IMR-90 (cell line): ENCODE measurements at regions not wholly inside any gene's neighbourhood (a gene's known extent, or its start where the extent isn't known, plus 50 kb on each side); places are given as distances from the start of the nearest gene placed in this dataset.

Experiments used
- ATAC-seq: fragments of 200-7000 bp; cut with Tn5 transposase; 2 replicates; pipeline ENCODE4 v1.9.1; 2020; ENCODE audit warnings: low read depth, mild to moderate bottlenecking, moderate library complexity
- BruUV-seq: library from RNA; stranded (reverse); fragments of 400-500 nt; replicated peaks from 2 replicates; lab custom pipeline; 2021; lab: Mats Ljungman, UMichigan
- CTCF ChIA-PET: fragments of 300-600 bp; formaldehyde crosslinking; extraction: SDS; loops from one replicate; lab custom pipeline; 2021; ENCODE audit warnings: antibody characterized with exemption; lab: Yijun Ruan, JAX
- POLR2A ChIA-PET: fragments of 300-600 bp; sonication (Branson Sonifier 250); formaldehyde crosslinking; loops from one replicate; lab custom pipeline; 2022; ENCODE audit warnings: antibody characterized with exemption; ENCODE audit not compliant: unreplicated experiment; lab: Charles Lee
- DNase-seq: peaks from one replicate; pipeline ENCODE4 v3.0.0; 2013
- H2AFZ ChIP-seq: replicated peaks from 2 replicates; pipeline ENCODE3; 2013; ENCODE audit warnings: low read length, mild to moderate bottlenecking; ENCODE audit not compliant: poor library complexity
- H2AK5ac ChIP-seq: 2 replicates; pipeline ENCODE4 v1.6.1; 2013; ENCODE audit warnings: low read depth, low read length, inconsistent platforms
- H2AK9ac ChIP-seq: replicated peaks from 2 replicates; pipeline ENCODE3; 2013; ENCODE audit warnings: mild to moderate bottlenecking, low read depth, low read length, moderate library complexity; ENCODE audit not compliant: poor library complexity
- H2BK120ac ChIP-seq: 2 replicates; pipeline ENCODE4 v1.6.1; 2013; ENCODE audit warnings: low read depth, low read length, inconsistent platforms
- H2BK15ac ChIP-seq: 3 replicates; pipeline ENCODE4 v1.6.1; 2013; ENCODE audit warnings: low read depth, low read length, inconsistent platforms
- H2BK20ac ChIP-seq: 2 replicates; pipeline ENCODE4 v1.6.1; 2013; ENCODE audit warnings: low read depth, mild to moderate bottlenecking, inconsistent platforms, low read length, moderate library complexity
- H2BK5ac ChIP-seq: 2 replicates; pipeline ENCODE4 v1.6.1; 2013; ENCODE audit warnings: mild to moderate bottlenecking, low read depth, low read length, inconsistent platforms; ENCODE audit not compliant: poor library complexity, severe bottlenecking
- H3K14ac ChIP-seq: replicated peaks from 2 replicates; pipeline ENCODE4 v1.6.1; 2013; ENCODE audit warnings: low read depth, low read length, inconsistent platforms
- H3K18ac ChIP-seq: 2 replicates; pipeline ENCODE4 v1.6.1; 2013; ENCODE audit warnings: low read depth, low read length, control low read depth
- H3K23ac ChIP-seq: 2 replicates; pipeline ENCODE4 v1.6.1; 2013; ENCODE audit warnings: low read depth, low read length, inconsistent platforms
- H3K27ac ChIP-seq: 2 replicates; pipeline ENCODE4 v1.5.1; 2013; ENCODE audit warnings: mild to moderate bottlenecking, control low read depth, low read length; ENCODE audit not compliant: insufficient read depth
- H3K27me3 ChIP-seq: 2 replicates; pipeline ENCODE4 v1.6.1; 2013; ENCODE audit warnings: low read length; ENCODE audit not compliant: control insufficient read depth, insufficient read depth
- H3K36me3 ChIP-seq: 2 replicates; pipeline ENCODE4 v1.6.1; 2013; ENCODE audit warnings: low read length, mixed read lengths; ENCODE audit not compliant: control insufficient read depth, insufficient read depth
- H3K4ac ChIP-seq: 2 replicates; pipeline ENCODE4 v1.6.1; 2013; ENCODE audit warnings: low read depth, low read length, inconsistent platforms
- H3K4me1 ChIP-seq: 2 replicates; pipeline ENCODE4 v1.6.1; 2013; ENCODE audit warnings: low read length, mixed read lengths; ENCODE audit not compliant: control insufficient read depth, insufficient read depth
- H3K4me2 ChIP-seq: 2 replicates; pipeline ENCODE4 v1.6.1; 2013; ENCODE audit warnings: low read depth, mild to moderate bottlenecking, control low read depth, low read length, moderate library complexity
- H3K4me3 ChIP-seq: 2 replicates; pipeline ENCODE4 v1.5.1; 2013; ENCODE audit warnings: low read depth, mild to moderate bottlenecking, control low read depth, low read length, moderate library complexity; ENCODE audit not compliant: insufficient read depth
- H3K56ac ChIP-seq: 2 replicates; pipeline ENCODE4 v1.6.1; 2013; ENCODE audit warnings: low read length, inconsistent platforms; ENCODE audit not compliant: insufficient read depth; ENCODE audit errors: extremely low read depth
- H3K79me1 ChIP-seq, 2 experiments: 2 replicates each; pipeline ENCODE4 v1.6.1; 2013; ENCODE audit warnings: low read length in 2 of 2, inconsistent platforms in 1 of 2, low read depth in 1 of 2
- H3K9ac ChIP-seq: 2 replicates; pipeline ENCODE4 v1.6.1; 2013; ENCODE audit warnings: low read depth, low read length, control low read depth
- H3K9me1 ChIP-seq: 2 replicates; pipeline ENCODE4 v1.6.1; 2013; ENCODE audit warnings: low read length, inconsistent platforms; ENCODE audit not compliant: insufficient read depth
- H3K9me3 ChIP-seq: 2 replicates; pipeline ENCODE4 v1.6.1; 2013; ENCODE audit warnings: low read length; ENCODE audit not compliant: control insufficient read depth, insufficient read depth
- H4K20me1 ChIP-seq: 2 replicates; pipeline ENCODE4 v1.6.1; 2013; ENCODE audit warnings: low read length, inconsistent platforms; ENCODE audit not compliant: insufficient read depth
- H4K5ac ChIP-seq: 2 replicates; pipeline ENCODE4 v1.6.1; 2013; ENCODE audit warnings: mild to moderate bottlenecking, low read depth, low read length, control low read depth
- H4K8ac ChIP-seq, 2 experiments: 2 replicates each; pipeline ENCODE4 v1.6.1; 2013; ENCODE audit warnings: low read depth in 2 of 2, low read length in 2 of 2, control low read depth in 1 of 2, inconsistent platforms in 1 of 2
- H4K91ac ChIP-seq: 2 replicates; pipeline ENCODE4 v1.6.1; 2013; ENCODE audit warnings: low read depth, low read length, inconsistent platforms; ENCODE audit not compliant: insufficient read depth
- BHLHE40 ChIP-seq: fragments of 150-350 bp; IDR thresholded peaks from 2 replicates; pipeline ENCODE4 v1.6.1; 2016; ENCODE audit warnings: mild to moderate bottlenecking, low read depth, low read length
- CEBPB ChIP-seq: IDR thresholded peaks from 2 replicates; pipeline ENCODE4 v1.6.1; 2012; ENCODE audit warnings: low read depth, low read length, improper control_type of control experiment
- CHD1 ChIP-seq: IDR thresholded peaks from 2 replicates; pipeline ENCODE4 v1.6.1; 2012; ENCODE audit warnings: low read depth, low read length, improper control_type of control experiment
- CTCF ChIP-seq: conservative IDR thresholded peaks from 2 replicates; pipeline ENCODE4 v1.5.1; 2012; ENCODE audit warnings: mild to moderate bottlenecking, low read depth, low read length, improper control_type of control experiment
- ELK1 ChIP-seq: fragments of 150-350 bp; IDR thresholded peaks from 2 replicates; pipeline ENCODE4 v1.6.1; 2016; ENCODE audit warnings: low read depth, mild to moderate bottlenecking, low read length, moderate library complexity, borderline replicate concordance
- FOS ChIP-seq: fragments of 150-350 bp; IDR thresholded peaks from 2 replicates; pipeline ENCODE4 v1.6.1; 2016; ENCODE audit warnings: low read depth, low read length
- MAFK ChIP-seq: IDR thresholded peaks from 2 replicates; pipeline ENCODE4 v1.6.1; 2012; ENCODE audit warnings: low read depth, low read length, improper control_type of control experiment
- MAZ ChIP-seq: IDR thresholded peaks from 2 replicates; pipeline ENCODE4 v1.6.1; 2012; ENCODE audit warnings: low read depth, mild to moderate bottlenecking, low read length, improper control_type of control experiment, moderate library complexity, borderline replicate concordance
- MXI1 ChIP-seq: IDR thresholded peaks from 2 replicates; pipeline ENCODE4 v1.6.1; 2012; ENCODE audit warnings: low read depth, mild to moderate bottlenecking, low read length, moderate library complexity, borderline replicate concordance
- NFE2L2 ChIP-seq: fragments of 150-350 bp; IDR thresholded peaks from 2 replicates; pipeline ENCODE4 v1.6.1; 2016; ENCODE audit warnings: low read depth, mild to moderate bottlenecking, low read length
- POLR2A ChIP-seq: IDR thresholded peaks from 2 replicates; pipeline ENCODE4 v1.6.1; 2012; ENCODE audit warnings: mild to moderate bottlenecking, low read depth, low read length
- RAD21 ChIP-seq: IDR thresholded peaks from 2 replicates; pipeline ENCODE4 v1.6.1; 2012; ENCODE audit warnings: low read length, improper control_type of control experiment
- RCOR1 ChIP-seq: IDR thresholded peaks from 2 replicates; pipeline ENCODE4 v1.6.1; 2012; ENCODE audit warnings: mild to moderate bottlenecking, low read length, improper control_type of control experiment; ENCODE audit not compliant: insufficient replicate concordance
- RFX5 ChIP-seq: IDR thresholded peaks from 2 replicates; pipeline ENCODE4 v1.8.0; 2012; ENCODE audit warnings: low read depth, mild to moderate bottlenecking, low read length, moderate library complexity
- SMC3 ChIP-seq: fragments of 150-350 bp; IDR thresholded peaks from 2 replicates; pipeline ENCODE4 v1.6.1; 2016; ENCODE audit warnings: low read depth, mild to moderate bottlenecking, antibody characterized with exemption, low read length, moderate library complexity
- WGBS, 2 experiments: methylation state at CpG; one replicate each; pipeline versions ENCODE4 v1.1.5 to v1.1.7; 2013; ENCODE audit warnings: missing lambda C conversion rate in 2 of 2; ENCODE audit not compliant: insufficient read length in 1 of 2; ENCODE audit errors: extremely low coverage in 2 of 2; 5-methylcytosine and 5-hydroxymethylcytosine counted together
- dilution Hi-C: fragments of 300-500 bp; cut with HindIII; formaldehyde crosslinking; loops from one replicate; pipeline ENCODE4 v1.14.3; 2018; ENCODE audit warnings: low sequenced_read_pairs; ENCODE audit not compliant: unreplicated experiment
- in situ Hi-C: fragments of 300-500 bp; cut with MboI; formaldehyde crosslinking; loops from 3 replicates; pipeline ENCODE4 v1.14.3; 2019; ENCODE audit warnings: low sequenced_read_pairs, inconsistent platforms, mixed read lengths
- intact Hi-C: fragments of 100-400 bp; cut with micrococcal nuclease; formaldehyde crosslinking; loops from 2 replicates; pipeline ENCODE4 v1.10.0; 2022

GRCh38 chr22:33209930-33210784 is 152.0 kb upstream of the SYN3 start:
- BruUV-seq: no TSS peak
- WGBS, 2 experiments: 15% methylated on average over 6 of the region's 21 CpGs; no CpG with 5 or more reads in 1 of the 2 experiments
- Histone ChIP-seq H3K4ac (no peak overlapping the region), H4K5ac (no peak overlapping the region), H3K27ac (no peak overlapping the region), H3K9me1 (no peaks in the 10 kb centered on the region), H3K79me1 (no peaks in the 10 kb centered on the region), H3K9me3 (no peaks in the 10 kb centered on the region), H2BK5ac (no peak overlapping the region), H3K9ac (no peak overlapping the region), H2AK5ac (no peak overlapping the region), H3K36me3 (no peaks in the 10 kb centered on the region), H2BK120ac (no peak overlapping the region), H3K27me3 (no peaks in the 10 kb centered on the region; the same call in 1 of the 2 replicates), H2BK15ac (no peak overlapping the region), H3K14ac (no peak overlapping the region), H3K4me1 (no peaks in the 10 kb centered on the region), H4K20me1 (no peaks in the 10 kb centered on the region), H4K91ac (no peak overlapping the region), H2AFZ (no peak overlapping the region), H3K4me3 (no peak overlapping the region), H3K56ac (no peak overlapping the region), H3K23ac (no peak overlapping the region), H2AK9ac (no peak overlapping the region), H2BK20ac (no peak overlapping the region), H4K8ac (no peak overlapping the region), H3K4me2 (no peak overlapping the region), H3K18ac (no peak overlapping the region)
- TF ChIP-seq POLR2A (no peak), CTCF (peak; percentile 48), MAFK (no peak), MAZ (no peak), CEBPB (no peak), ELK1 (no peak), CHD1 (no peak), RAD21 (peak; percentile 50), SMC3 (no peak), BHLHE40 (no peak), FOS (no peak), NFE2L2 (no peak), RCOR1 (no peak), RFX5 (no peak), MXI1 (no peak)
- dilution Hi-C loops: no loop called here
- in situ Hi-C loops: loop anchor here (25.0 kb wide), 1 partner anchor 748 kb away; the partner anchor contains the start of genes BPIFC and FBXO7
- intact Hi-C loops: loop anchor here (1.0 kb wide), 1 partner anchor 192 kb away; no protein-coding TSS in a partner anchor
- ChIA-PET POLR2A (interaction anchor here (0.6 kb wide), 1 partner anchor 1008 kb away, joined by 4 read pairs; no protein-coding TSS in a partner anchor), CTCF (no interaction called here)
- DNase-seq (peak; percentile 9), ATAC-seq (peak; percentile 83)
